AG09319 (cell line): ENCODE measurements at regions not wholly inside any gene's neighbourhood (a gene's known extent, or its start where the extent isn't known, plus 50 kb on each side); places are given as distances from the start of the nearest gene placed in this dataset.

ENCODE experiments used
- DNase-seq: peaks from one replicate; pipeline ENCODE4 v3.0.0-alpha.2; 2010; ENCODE audit warnings: low read depth; ENCODE audit errors: extremely low read depth
- TF ChIP-seq, protein P1 (sequence below): IDR thresholded peaks from 2 replicates; pipeline ENCODE4 v1.5.1; 2011; ENCODE audit warnings: low read depth, mild to moderate bottlenecking, inconsistent platforms, low read length, moderate library complexity

DNA sequence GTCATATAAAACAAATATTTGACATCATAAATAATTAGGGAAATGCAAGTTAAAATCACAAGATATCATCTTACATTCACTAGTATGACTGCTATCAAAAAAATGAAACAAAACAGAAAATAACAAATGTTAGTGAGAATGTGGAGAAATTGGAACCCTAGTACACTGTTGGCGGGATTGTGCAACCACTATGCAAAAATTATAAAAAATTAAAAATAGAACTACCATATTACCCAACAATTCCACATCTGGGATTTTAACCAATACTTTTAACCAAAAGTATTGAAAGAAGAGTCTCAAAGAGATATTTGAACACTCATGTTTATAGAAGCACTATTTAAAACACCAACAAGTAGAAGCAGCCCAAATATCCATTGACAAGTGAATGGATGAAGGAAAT lies 797.2 kb upstream of the ADAMTS5 start:
- no peak for DNase-seq
- TF ChIP-seq, protein P1, sequence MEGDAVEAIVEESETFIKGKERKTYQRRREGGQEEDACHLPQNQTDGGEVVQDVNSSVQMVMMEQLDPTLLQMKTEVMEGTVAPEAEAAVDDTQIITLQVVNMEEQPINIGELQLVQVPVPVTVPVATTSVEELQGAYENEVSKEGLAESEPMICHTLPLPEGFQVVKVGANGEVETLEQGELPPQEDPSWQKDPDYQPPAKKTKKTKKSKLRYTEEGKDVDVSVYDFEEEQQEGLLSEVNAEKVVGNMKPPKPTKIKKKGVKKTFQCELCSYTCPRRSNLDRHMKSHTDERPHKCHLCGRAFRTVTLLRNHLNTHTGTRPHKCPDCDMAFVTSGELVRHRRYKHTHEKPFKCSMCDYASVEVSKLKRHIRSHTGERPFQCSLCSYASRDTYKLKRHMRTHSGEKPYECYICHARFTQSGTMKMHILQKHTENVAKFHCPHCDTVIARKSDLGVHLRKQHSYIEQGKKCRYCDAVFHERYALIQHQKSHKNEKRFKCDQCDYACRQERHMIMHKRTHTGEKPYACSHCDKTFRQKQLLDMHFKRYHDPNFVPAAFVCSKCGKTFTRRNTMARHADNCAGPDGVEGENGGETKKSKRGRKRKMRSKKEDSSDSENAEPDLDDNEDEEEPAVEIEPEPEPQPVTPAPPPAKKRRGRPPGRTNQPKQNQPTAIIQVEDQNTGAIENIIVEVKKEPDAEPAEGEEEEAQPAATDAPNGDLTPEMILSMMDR, result no peak

- TF ChIP-seq, protein P1, result no peak
- no peak for DNase-seq
These were observed 794.7 kb upstream of the ADAMTS5 start for GRCh38 chr21:27761623-27762022.

- TF ChIP-seq, protein P1, result no peak; the same call in 1 of the 2 replicates
- no peak for DNase-seq
These were observed 792.9 kb upstream of the ADAMTS5 start for GRCh38 chr21:27759820-27760219.

DNA sequence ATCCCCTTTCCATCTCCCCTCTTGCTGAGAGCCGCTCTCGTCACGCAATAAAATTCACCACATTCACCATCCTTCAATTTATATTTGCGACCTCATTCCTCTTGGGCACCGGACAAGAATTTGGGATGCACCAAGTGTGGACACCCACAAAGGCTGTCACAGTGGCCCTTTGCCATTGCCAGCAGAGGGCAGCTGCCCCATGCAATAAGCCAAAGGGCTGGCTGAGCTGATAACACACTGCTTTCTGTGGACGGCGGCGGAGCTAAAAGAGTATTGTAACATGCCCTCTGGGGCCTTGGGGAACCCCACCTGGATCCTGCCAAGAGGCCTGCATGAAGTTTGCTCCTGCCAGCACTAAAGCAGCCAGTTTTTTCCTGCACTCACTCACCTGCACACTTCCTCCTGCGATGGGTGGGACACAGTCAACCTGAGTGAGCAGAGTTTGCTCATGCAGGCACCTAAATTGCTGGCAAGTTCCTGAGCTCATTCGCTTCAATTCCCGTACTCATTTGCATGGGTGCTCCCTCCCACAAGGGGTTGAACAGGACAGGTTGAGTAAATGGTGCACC lies 792.3 kb upstream of the ADAMTS5 start:
- no peak for DNase-seq
- TF ChIP-seq, protein P1, result peak; percentile 44

GRCh38 chr21:27756191-27756590 lies 789.3 kb upstream of the ADAMTS5 start:
- TF ChIP-seq, protein P1, result no peak
- no peak for DNase-seq

DNA sequence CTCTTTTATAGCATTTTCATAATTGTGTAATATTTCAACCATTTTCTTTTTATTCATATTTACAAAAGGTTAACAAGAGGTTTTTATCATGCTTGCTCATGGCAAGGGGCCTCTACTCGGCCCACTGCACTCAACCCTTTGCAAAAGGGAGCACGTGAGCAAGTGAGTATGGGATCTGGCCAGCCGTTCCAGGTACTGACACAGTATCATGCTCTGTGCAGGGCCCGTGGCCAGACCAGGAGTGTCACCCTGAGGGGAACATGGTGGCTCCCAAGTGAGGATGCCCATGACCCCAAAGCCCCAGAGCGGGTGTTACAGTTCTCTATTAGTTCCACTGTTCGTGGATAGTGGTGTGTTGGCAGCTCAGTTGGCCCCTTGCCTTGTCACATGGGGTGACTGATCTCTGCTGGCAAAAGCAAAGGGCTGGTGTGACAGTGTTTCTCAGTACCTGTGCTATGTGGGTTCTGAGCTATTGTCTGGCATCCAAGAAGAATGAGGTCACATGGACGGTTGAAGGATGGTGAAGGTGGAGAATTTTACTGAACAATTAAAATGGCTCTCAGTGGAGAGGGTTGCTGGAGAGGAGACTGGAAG lies 777.2 kb upstream of the ADAMTS5 start:
- DNase-seq, result no peak
- TF ChIP-seq, protein P1, result no peak

DNA sequence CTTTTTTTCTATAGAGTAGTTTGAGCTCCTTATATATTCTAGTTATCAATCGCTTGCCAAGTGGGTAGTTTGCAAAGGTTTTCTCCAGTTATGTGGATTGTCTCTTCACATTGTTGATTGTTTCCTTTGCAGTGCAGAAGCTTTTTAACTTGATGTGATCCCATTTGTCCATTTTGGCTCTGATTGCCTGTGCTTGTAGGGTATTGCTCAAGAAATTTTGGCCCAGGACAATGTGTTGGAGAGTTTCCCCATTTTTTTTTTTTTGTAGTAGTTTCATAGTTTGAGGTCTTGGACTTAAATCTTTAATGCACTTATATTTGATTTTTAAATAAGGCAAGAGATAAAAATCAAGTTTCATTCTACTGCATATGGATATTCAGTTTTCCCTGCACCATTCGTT lies 774.8 kb upstream of the ADAMTS5 start:
- DNase-seq, result peak; percentile 10
- TF ChIP-seq, protein P1, result no peak
